Effector memory CD8-positive, alpha-beta T cell (primary cell): ENCODE measurements at regions not wholly inside any gene's neighbourhood (a gene's known extent, or its start where the extent isn't known, plus 50 kb on each side); places are given as distances from the start of the nearest gene placed in this dataset.
"Not testable (repeated sequence)": the region's sequence is repeated elsewhere in the genome, so short reads cannot be mapped to it uniquely, and the experiment has no call there.

Source experiments
- ATAC-seq: fragments of 150-1000 bp; cut with Tn5 transposase; replicated peaks from 2 replicates; pipeline ENCODE4 v1.10.0; 2021; ENCODE audit warnings: mild to moderate bottlenecking, moderate library complexity
- DNase-seq, 3 experiments: peaks; one replicate each; pipeline ENCODE4 v3.0.0; 2021
- H3K27ac Mint-ChIP-seq, 2 donors: one replicate each; pipeline ENCODE4 v1.8.0; 2022; ENCODE audit warnings: mild to moderate bottlenecking in 2 of 2, mixed read lengths in 2 of 2, moderate library complexity in 2 of 2
- H3K27me3 Mint-ChIP-seq, 2 donors: one replicate each; pipeline ENCODE4 v1.8.0; 2022; ENCODE audit warnings: mixed read lengths in 2 of 2
- H3K36me3 Mint-ChIP-seq: one replicate; pipeline ENCODE4 v1.8.0; 2022; ENCODE audit warnings: mild to moderate bottlenecking, moderate library complexity, mixed read lengths; ENCODE audit not compliant: insufficient read depth
- H3K4me1 Mint-ChIP-seq, 2 donors: one replicate each; pipeline ENCODE4 v1.8.0; 2022; ENCODE audit warnings: low read depth in 2 of 2, mixed read lengths in 2 of 2
- H3K4me3 Mint-ChIP-seq, 2 donors: one replicate each; pipeline ENCODE4 v1.8.0; 2022; ENCODE audit warnings: mild to moderate bottlenecking in 2 of 2, mixed read lengths in 2 of 2, moderate library complexity in 2 of 2
- H3K9me3 Mint-ChIP-seq, 2 donors: one replicate each; pipeline ENCODE4 v1.8.0; 2022; ENCODE audit warnings: mixed read lengths in 2 of 2

GRCh38 chr2:14761118-14761517 lies 128.6 kb downstream of the LRATD1 start:
- no peak overlapping the region for H3K27ac Mint-ChIP-seq
- ATAC-seq (no peak), DNase-seq (no peak)
- no peak overlapping the region for H3K4me3 Mint-ChIP-seq
- H3K27me3 Mint-ChIP-seq, result no peaks in the 10 kb centered on the region
- H3K9me3 Mint-ChIP-seq, result peaks cover 1 to 7% of the 10 kb centered on the region in 2 donors
- no peaks in the 10 kb centered on the region for H3K4me1 Mint-ChIP-seq
- no peaks in the 10 kb centered on the region for H3K36me3 Mint-ChIP-seq

- no peak for ATAC-seq
- no peaks in the 10 kb centered on the region for H3K36me3 Mint-ChIP-seq
- no peak overlapping the region for H3K27ac Mint-ChIP-seq
Observed at GRCh38 chr2:14773696-14774095, 141.2 kb downstream of the LRATD1 start.

GRCh38 chr2:14774436-14774968 lies 142.0 kb downstream of the LRATD1 start:
- H3K36me3 Mint-ChIP-seq, result no peaks in the 10 kb centered on the region
- H3K27me3 Mint-ChIP-seq, result peaks cover 0 to 7% of the 10 kb centered on the region in 2 donors
- no peak overlapping the region for H3K4me3 Mint-ChIP-seq
- no peak overlapping the region for H3K27ac Mint-ChIP-seq
- peaks cover 2 to 14% of the 10 kb centered on the region in 2 donors for H3K9me3 Mint-ChIP-seq
- DNase-seq, result no peak
- ATAC-seq, result no peak
- no peaks in the 10 kb centered on the region for H3K4me1 Mint-ChIP-seq

More at GRCh38 chr2:14773696-14774095, 141.2 kb downstream of the LRATD1 start:
- peaks cover 2 to 14% of the 10 kb centered on the region in 2 donors for H3K9me3 Mint-ChIP-seq
- peaks cover 0 to 12% of the 10 kb centered on the region in 2 donors for H3K27me3 Mint-ChIP-seq
- DNase-seq, result no peak
- H3K4me1 Mint-ChIP-seq, result no peaks in the 10 kb centered on the region
- H3K4me3 Mint-ChIP-seq, result no peak overlapping the region

- no peak overlapping the region for H3K27ac Mint-ChIP-seq
- H3K4me3 Mint-ChIP-seq, result no peak overlapping the region
- ATAC-seq, result no peak
- peaks cover 0 to 8% of the 10 kb centered on the region in 2 donors for H3K9me3 Mint-ChIP-seq
- DNase-seq, result no peak
- no peaks in the 10 kb centered on the region for H3K4me1 Mint-ChIP-seq
- H3K36me3 Mint-ChIP-seq, result no peaks in the 10 kb centered on the region
- peaks cover 0 to under 1% of the 10 kb centered on the region in 2 donors for H3K27me3 Mint-ChIP-seq
Observed at GRCh38 chr2:14776216-14776615, 143.7 kb downstream of the LRATD1 start.

GRCh38 chr2:14778015-14778414 lies 145.5 kb downstream of the LRATD1 start:
- Mint-ChIP-seq H3K4me3 (no peak overlapping the region), H3K36me3 (no peaks in the 10 kb centered on the region), H3K4me1 (no peaks in the 10 kb centered on the region), H3K9me3 (peaks cover 4 to 14% of the 10 kb centered on the region in 2 donors), H3K27me3 (no peaks in the 10 kb centered on the region), H3K27ac (no peak overlapping the region)
- no peak for ATAC-seq
- DNase-seq, result no peak

GRCh38 chr2:14779252-14779651 lies 146.7 kb downstream of the LRATD1 start:
- Mint-ChIP-seq H3K4me3 (no peak overlapping the region), H3K4me1 (no peaks in the 10 kb centered on the region), H3K27me3 (no peaks in the 10 kb centered on the region), H3K9me3 (peaks cover 4 to 14% of the 10 kb centered on the region in 2 donors), H3K36me3 (no peaks in the 10 kb centered on the region), H3K27ac (no peak overlapping the region)
- ATAC-seq (no peak), DNase-seq (no peak)

GRCh38 chr2:14781142-14781541 lies 148.6 kb downstream of the LRATD1 start:
- Mint-ChIP-seq H3K27me3 (no peaks in the 10 kb centered on the region), H3K27ac (no peak overlapping the region), H3K9me3 (peaks cover 4 to 14% of the 10 kb centered on the region in 2 donors), H3K4me1 (no peaks in the 10 kb centered on the region), H3K4me3 (no peak overlapping the region), H3K36me3 (no peaks in the 10 kb centered on the region)
- ATAC-seq, result no peak
- no peak for DNase-seq

- not testable (repeated sequence) for H3K4me1 Mint-ChIP-seq, H3K4me3 Mint-ChIP-seq, H3K27ac Mint-ChIP-seq, H3K27me3 Mint-ChIP-seq, H3K9me3 Mint-ChIP-seq, H3K36me3 Mint-ChIP-seq, ATAC-seq, DNase-seq
Observed at GRCh38 chr2:14788814-14789213, 156.3 kb downstream of the LRATD1 start.

- H3K9me3 Mint-ChIP-seq, result peaks cover 4 to 5% of the 10 kb centered on the region in 2 donors
- no peak for ATAC-seq
Observed at GRCh38 chr2:14790041-14790640, 157.6 kb downstream of the LRATD1 start.

GRCh38 chr2:14803994-14804393 lies 171.5 kb downstream of the LRATD1 start:
- no peak overlapping the region for H3K27ac Mint-ChIP-seq
- H3K9me3 Mint-ChIP-seq, result peaks cover 0 to 26% of the 10 kb centered on the region in 2 donors
- H3K4me3 Mint-ChIP-seq, result no peak overlapping the region
- H3K27me3 Mint-ChIP-seq, result no peaks in the 10 kb centered on the region
- ATAC-seq (no peak), DNase-seq (no peak)
- no peaks in the 10 kb centered on the region for H3K36me3 Mint-ChIP-seq
- no peaks in the 10 kb centered on the region for H3K4me1 Mint-ChIP-seq

More at GRCh38 chr2:14790041-14790640, 157.6 kb downstream of the LRATD1 start:
- DNase-seq, result no peak
- Mint-ChIP-seq H3K27me3 (no peaks in the 10 kb centered on the region), H3K27ac (no peak overlapping the region), H3K4me3 (no peak overlapping the region), H3K4me1 (no peaks in the 10 kb centered on the region), H3K36me3 (no peaks in the 10 kb centered on the region)

GRCh38 chr2:14804902-14805301 lies 172.4 kb downstream of the LRATD1 start:
- DNase-seq, result no peak
- H3K27ac Mint-ChIP-seq, result no peak overlapping the region
- H3K4me1 Mint-ChIP-seq, result no peaks in the 10 kb centered on the region
- H3K9me3 Mint-ChIP-seq, result peaks cover 0 to 30% of the 10 kb centered on the region in 2 donors
- ATAC-seq, result no peak
- no peaks in the 10 kb centered on the region for H3K27me3 Mint-ChIP-seq
- H3K36me3 Mint-ChIP-seq, result no peaks in the 10 kb centered on the region
- H3K4me3 Mint-ChIP-seq, result no peak overlapping the region

- Mint-ChIP-seq H3K36me3 (no peaks in the 10 kb centered on the region), H3K9me3 (peaks cover 0 to 23% of the 10 kb centered on the region in 2 donors), H3K4me3 (no peak overlapping the region), H3K27me3 (no peaks in the 10 kb centered on the region), H3K27ac (no peak overlapping the region), H3K4me1 (no peaks in the 10 kb centered on the region)
- ATAC-seq (no peak), DNase-seq (no peak)
Observed at GRCh38 chr2:14806613-14807012, 174.1 kb downstream of the LRATD1 start.

GRCh38 chr2:14815201-14815600 lies 182.7 kb downstream of the LRATD1 start:
- peaks cover 4 to 22% of the 10 kb centered on the region in 2 donors for H3K9me3 Mint-ChIP-seq
- H3K36me3 Mint-ChIP-seq, result peaks cover 3% of the 10 kb centered on the region
- no peak for DNase-seq
- H3K4me3 Mint-ChIP-seq, result no peak overlapping the region
- ATAC-seq, result no peak
- no peak overlapping the region for H3K27ac Mint-ChIP-seq
- no peaks in the 10 kb centered on the region for H3K4me1 Mint-ChIP-seq
- peaks cover 0 to 7% of the 10 kb centered on the region in 2 donors for H3K27me3 Mint-ChIP-seq
